Motor neuron (in vitro differentiated cells): ENCODE measurements at regions not wholly inside any gene's neighbourhood (a gene's known extent, or its start where the extent isn't known, plus 50 kb on each side); places are given as distances from the start of the nearest gene placed in this dataset.

ENCODE experiments used
- ATAC-seq, 8 experiments: fragments of 200-7000 bp; cut with Tn5 transposase; replicated peaks in 6 of 8; 2 replicates each; pipeline ENCODE4 v1.8.0; 2021; ENCODE audit warnings: mild to moderate bottlenecking in 8 of 8, moderate library complexity in 8 of 8
- H3K27ac ChIP-seq, 2 donors: fragments of 250-450 bp; sonication (Bioruptor Pico); 2 replicates each; pipeline ENCODE4 v1.9.0; 2021; ENCODE audit warnings: antibody characterized with exemption in 2 of 2, mild to moderate bottlenecking in 2 of 2, moderate library complexity in 1 of 2
- H3K4me1 ChIP-seq, 2 donors: fragments of 250-450 bp; sonication (Bioruptor Pico); replicated peaks in 1 of 2; 2 replicates each; pipeline ENCODE4 v1.6.1; 2021; ENCODE audit warnings: antibody characterized with exemption in 2 of 2, mild to moderate bottlenecking in 2 of 2, moderate library complexity in 1 of 2
- H3K4me3 ChIP-seq, 5 donors: fragments of 250-450 bp; sonication (Bioruptor Pico); 2 replicates each; pipeline ENCODE4 v1.9.0; 2021; ENCODE audit warnings: antibody characterized with exemption in 5 of 5, mild to moderate bottlenecking in 5 of 5, moderate library complexity in 4 of 5
- WGBS, 10 experiments: fragments of 450-650 bp; shearing (Covaris generic); methylation state at CpG; one replicate each; pipeline ENCODE4 v1.0.0; 2022; 5-methylcytosine and 5-hydroxymethylcytosine counted together
- in situ Hi-C, 9 experiments: fragments of 400-800 bp; cut with MboI; loops; one replicate each; pipeline ENCODE4 v1.15.0; 2021; ENCODE audit warnings: low sequenced_read_pairs in 9 of 9, low pct_unique_long_range_greater_than_20kb in 2 of 9; ENCODE audit not compliant: unreplicated experiment in 9 of 9

- 0 to 84% (median 53%) methylated on average over 2 to 3 of the region's 3 CpGs; no CpG with 5 or more reads in 1 of the 10 experiments for WGBS, 10 experiments
- Histone ChIP-seq H3K4me1 (peaks cover 0 to 3% of the 10 kb centered on the region in 2 donors), H3K27ac (no peak overlapping the region), H3K4me3 (no peak overlapping the region)
- peak in 2 of 8 experiments; percentile 14 to 22 for ATAC-seq
- in situ Hi-C loops: no loop called here
These were observed 56.5 kb upstream of the ERBB4 start for GRCh38 chr2:212595036-212595654.

GRCh38 chr2:212592695-212593094, 54.1 kb upstream of the ERBB4 start:
- in situ Hi-C loops: no loop called here
- 57 to 100% (median 85%) methylated on average over 1 of the region's 1 CpG; no CpG with 5 or more reads in 4 of the 10 experiments for WGBS, 10 experiments
- no peak overlapping the region for H3K27ac ChIP-seq
- no peak overlapping the region for H3K4me3 ChIP-seq
- no peak for ATAC-seq
- peaks cover 0 to 3% of the 10 kb centered on the region in 2 donors for H3K4me1 ChIP-seq
